Memory B cell (primary cell): ENCODE measurements at regions not wholly inside any gene's neighbourhood (a gene's known extent, or its start where the extent isn't known, plus 50 kb on each side); places are given as distances from the start of the nearest gene placed in this dataset.

Experiments used
- ATAC-seq: fragments of 150-1000 bp; cut with Tn5 transposase; 2 replicates; pipeline ENCODE4 v1.10.0; 2021; ENCODE audit warnings: low read depth, mild to moderate bottlenecking, moderate library complexity
- DNase-seq, 2 donors: peaks; one replicate each; pipeline ENCODE4 v3.0.0; 2022; ENCODE audit warnings: low spot score in 2 of 2
- H3K27ac Mint-ChIP-seq: one replicate; pipeline ENCODE4 v1.8.0; 2022; ENCODE audit warnings: mild to moderate bottlenecking, moderate library complexity, mixed read lengths
- H3K27me3 Mint-ChIP-seq: one replicate; pipeline ENCODE4 v1.8.0; 2022; ENCODE audit warnings: mixed read lengths
- H3K36me3 Mint-ChIP-seq: one replicate; pipeline ENCODE4 v1.8.0; 2022; ENCODE audit warnings: mild to moderate bottlenecking, mixed read lengths
- H3K4me1 Mint-ChIP-seq: one replicate; pipeline ENCODE4 v1.8.0; 2022; ENCODE audit warnings: mixed read lengths
- H3K4me3 Mint-ChIP-seq: one replicate; pipeline ENCODE4 v1.8.0; 2022; ENCODE audit warnings: mild to moderate bottlenecking, moderate library complexity, mixed read lengths
- H3K9me3 Mint-ChIP-seq: one replicate; pipeline ENCODE4 v1.8.0; 2022; ENCODE audit warnings: mixed read lengths

- Mint-ChIP-seq H3K4me3 (no peak overlapping the region), H3K36me3 (no peaks in the 10 kb centered on the region), H3K27me3 (no peaks in the 10 kb centered on the region), H3K9me3 (no peaks in the 10 kb centered on the region), H3K27ac (no peak overlapping the region), H3K4me1 (no peaks in the 10 kb centered on the region)
- ATAC-seq: no peak
- no peak for DNase-seq
Measured at GRCh38 chr14:34039428-34040047, 88.7 kb upstream of the EGLN3 start.

GRCh38 chr14:34038358-34039057, 87.6 kb upstream of the EGLN3 start:
- H3K27me3 Mint-ChIP-seq: no peaks in the 10 kb centered on the region
- DNase-seq (no peak), ATAC-seq (no peak)
- H3K4me3 Mint-ChIP-seq: no peak overlapping the region
- H3K9me3 Mint-ChIP-seq: no peaks in the 10 kb centered on the region
- no peak overlapping the region for H3K27ac Mint-ChIP-seq
- no peaks in the 10 kb centered on the region for H3K4me1 Mint-ChIP-seq
- H3K36me3 Mint-ChIP-seq: no peaks in the 10 kb centered on the region

GRCh38 chr14:34036319-34036766, 85.5 kb upstream of the EGLN3 start:
- ATAC-seq: no peak
- Mint-ChIP-seq H3K4me3 (no peak overlapping the region), H3K36me3 (no peaks in the 10 kb centered on the region), H3K4me1 (no peaks in the 10 kb centered on the region), H3K27me3 (no peaks in the 10 kb centered on the region), H3K9me3 (no peaks in the 10 kb centered on the region), H3K27ac (no peak overlapping the region)
- no peak for DNase-seq

GRCh38 chr14:34035934-34036250, 85.0 kb upstream of the EGLN3 start:
- Mint-ChIP-seq H3K36me3 (no peaks in the 10 kb centered on the region), H3K9me3 (no peaks in the 10 kb centered on the region), H3K4me1 (no peaks in the 10 kb centered on the region), H3K27me3 (no peaks in the 10 kb centered on the region), H3K4me3 (no peak overlapping the region), H3K27ac (no peak overlapping the region)
- DNase-seq (no peak), ATAC-seq (no peak)

GRCh38 chr14:34035177-34035933, 84.5 kb upstream of the EGLN3 start:
- no peaks in the 10 kb centered on the region for H3K4me1 Mint-ChIP-seq
- no peak overlapping the region for H3K27ac Mint-ChIP-seq
- DNase-seq: no peak
- H3K9me3 Mint-ChIP-seq: no peaks in the 10 kb centered on the region
- H3K36me3 Mint-ChIP-seq: no peaks in the 10 kb centered on the region
- ATAC-seq: no peak
- no peaks in the 10 kb centered on the region for H3K27me3 Mint-ChIP-seq
- H3K4me3 Mint-ChIP-seq: no peak overlapping the region

- Mint-ChIP-seq H3K27me3 (no peaks in the 10 kb centered on the region), H3K4me3 (no peak overlapping the region), H3K36me3 (no peaks in the 10 kb centered on the region), H3K9me3 (no peaks in the 10 kb centered on the region), H3K27ac (no peak overlapping the region), H3K4me1 (no peaks in the 10 kb centered on the region)
- ATAC-seq: no peak
- DNase-seq: no peak
Measured at GRCh38 chr14:34034447-34035176, 83.7 kb upstream of the EGLN3 start.

GRCh38 chr14:34032720-34033119, 81.8 kb upstream of the EGLN3 start:
- Mint-ChIP-seq H3K4me1 (no peaks in the 10 kb centered on the region), H3K27ac (no peak overlapping the region), H3K36me3 (no peaks in the 10 kb centered on the region), H3K9me3 (peaks cover 2% of the 10 kb centered on the region), H3K4me3 (no peak overlapping the region), H3K27me3 (no peaks in the 10 kb centered on the region)
- ATAC-seq (no peak), DNase-seq (no peak)

GRCh38 chr14:34030864-34031263, 80.0 kb upstream of the EGLN3 start:
- peaks cover 3% of the 10 kb centered on the region for H3K9me3 Mint-ChIP-seq
- no peak overlapping the region for H3K4me3 Mint-ChIP-seq
- ATAC-seq (no peak), DNase-seq (no peak)
- no peaks in the 10 kb centered on the region for H3K27me3 Mint-ChIP-seq
- H3K36me3 Mint-ChIP-seq: no peaks in the 10 kb centered on the region
- H3K27ac Mint-ChIP-seq: no peak overlapping the region
- H3K4me1 Mint-ChIP-seq: no peaks in the 10 kb centered on the region

- H3K4me1 Mint-ChIP-seq: no peaks in the 10 kb centered on the region
- ATAC-seq (no peak), DNase-seq (no peak)
- H3K4me3 Mint-ChIP-seq: no peak overlapping the region
- H3K27ac Mint-ChIP-seq: no peak overlapping the region
- peaks cover 3% of the 10 kb centered on the region for H3K9me3 Mint-ChIP-seq
- H3K36me3 Mint-ChIP-seq: no peaks in the 10 kb centered on the region
- H3K27me3 Mint-ChIP-seq: no peaks in the 10 kb centered on the region
Measured at GRCh38 chr14:34029921-34030334, 79.1 kb upstream of the EGLN3 start.

GRCh38 chr14:34027990-34028495, 77.2 kb upstream of the EGLN3 start:
- H3K4me1 Mint-ChIP-seq: no peaks in the 10 kb centered on the region
- H3K27ac Mint-ChIP-seq: no peak overlapping the region

GRCh38 chr14:34027130-34027989, 76.5 kb upstream of the EGLN3 start:
- peaks cover 3% of the 10 kb centered on the region for H3K9me3 Mint-ChIP-seq
- no peak for ATAC-seq
- no peak overlapping the region for H3K27ac Mint-ChIP-seq
- no peak overlapping the region for H3K4me3 Mint-ChIP-seq
- no peaks in the 10 kb centered on the region for H3K4me1 Mint-ChIP-seq
- no peaks in the 10 kb centered on the region for H3K36me3 Mint-ChIP-seq
- DNase-seq: no peak
- H3K27me3 Mint-ChIP-seq: no peaks in the 10 kb centered on the region

More at GRCh38 chr14:34027990-34028495, 77.2 kb upstream of the EGLN3 start:
- ATAC-seq (no peak), DNase-seq (no peak)
- no peak overlapping the region for H3K4me3 Mint-ChIP-seq
- H3K27me3 Mint-ChIP-seq: no peaks in the 10 kb centered on the region
- no peaks in the 10 kb centered on the region for H3K36me3 Mint-ChIP-seq
- H3K9me3 Mint-ChIP-seq: peaks cover 3% of the 10 kb centered on the region

- H3K36me3 Mint-ChIP-seq: no peaks in the 10 kb centered on the region
- H3K27ac Mint-ChIP-seq: no peak overlapping the region
- no peak overlapping the region for H3K4me3 Mint-ChIP-seq
- DNase-seq (no peak), ATAC-seq (no peak)
- no peaks in the 10 kb centered on the region for H3K4me1 Mint-ChIP-seq
- no peaks in the 10 kb centered on the region for H3K27me3 Mint-ChIP-seq
- peaks cover 3% of the 10 kb centered on the region for H3K9me3 Mint-ChIP-seq
Measured at GRCh38 chr14:34025325-34026017, 74.6 kb upstream of the EGLN3 start.

GRCh38 chr14:34024768-34025144, 73.9 kb upstream of the EGLN3 start:
- Mint-ChIP-seq H3K4me1 (no peaks in the 10 kb centered on the region), H3K27me3 (no peaks in the 10 kb centered on the region), H3K9me3 (peaks cover 3% of the 10 kb centered on the region), H3K36me3 (no peaks in the 10 kb centered on the region), H3K27ac (no peak overlapping the region), H3K4me3 (no peak overlapping the region)
- DNase-seq: no peak
- no peak for ATAC-seq
